Naive B cell (primary cell): ENCODE measurements at regions not wholly inside any gene's neighbourhood (a gene's known extent, or its start where the extent isn't known, plus 50 kb on each side); places are given as distances from the start of the nearest gene placed in this dataset.

Experiments
- ATAC-seq, 2 donors: fragments of 150-1000 bp; cut with Tn5 transposase; 2 replicates each; pipeline ENCODE4 v1.10.0; 2021; ENCODE audit warnings: low read depth in 2 of 2, mild to moderate bottlenecking in 2 of 2, moderate library complexity in 2 of 2
- DNase-seq: peaks from one replicate; pipeline ENCODE4 v3.0.0; 2022
- H3K27ac Mint-ChIP-seq, 6 donors: one replicate each; pipeline ENCODE4 v1.8.0; 2020 to 2022; ENCODE audit warnings: mild to moderate bottlenecking in 6 of 6, mixed read lengths in 6 of 6, moderate library complexity in 5 of 6, inconsistent platforms in 2 of 6
- H3K27me3 Mint-ChIP-seq, 3 donors: one replicate each; pipeline ENCODE4 v1.8.0; 2021 to 2022; ENCODE audit warnings: mixed read lengths in 3 of 3, mild to moderate bottlenecking in 1 of 3
- H3K36me3 Mint-ChIP-seq, 2 donors: one replicate each; pipeline ENCODE4 v1.8.0; 2020 to 2022; ENCODE audit warnings: mixed read lengths in 2 of 2, inconsistent platforms in 1 of 2, mild to moderate bottlenecking in 1 of 2
- H3K4me1 Mint-ChIP-seq, 3 donors: one replicate each; pipeline ENCODE4 v1.8.0; 2020 to 2022; ENCODE audit warnings: mixed read lengths in 3 of 3, inconsistent platforms in 1 of 3, mild to moderate bottlenecking in 1 of 3, moderate library complexity in 1 of 3
- H3K4me3 Mint-ChIP-seq, 8 donors: one replicate each; pipeline ENCODE4 v1.8.0; 2020 to 2022; ENCODE audit warnings: mild to moderate bottlenecking in 8 of 8, mixed read lengths in 8 of 8, moderate library complexity in 8 of 8, inconsistent platforms in 2 of 8
- H3K9me3 Mint-ChIP-seq, 7 donors: one replicate each; pipeline ENCODE4 v1.8.0; 2020 to 2022; ENCODE audit warnings: mixed read lengths in 7 of 7, mild to moderate bottlenecking in 5 of 7, inconsistent platforms in 2 of 7, moderate library complexity in 1 of 7

- Mint-ChIP-seq H3K27ac (no peak overlapping the region), H3K9me3 (peaks cover 0 to 10% (median 2%) of the 10 kb centered on the region in 7 donors), H3K27me3 (no peaks in the 10 kb centered on the region), H3K36me3 (no peaks in the 10 kb centered on the region), H3K4me1 (no peaks in the 10 kb centered on the region), H3K4me3 (no peak overlapping the region)
- DNase-seq (no peak), ATAC-seq (no peak)
Measured at GRCh38 chr2:150705357-150705756, 217.9 kb upstream of the RND3 start.

GRCh38 chr2:150702791-150703190, 215.3 kb upstream of the RND3 start:
- H3K27ac Mint-ChIP-seq = no peak overlapping the region
- no peaks in the 10 kb centered on the region for H3K4me1 Mint-ChIP-seq
- H3K36me3 Mint-ChIP-seq = no peaks in the 10 kb centered on the region
- ATAC-seq (no peak), DNase-seq (no peak)
- H3K4me3 Mint-ChIP-seq = no peak overlapping the region
- no peaks in the 10 kb centered on the region for H3K27me3 Mint-ChIP-seq
- H3K9me3 Mint-ChIP-seq = peaks cover 0 to 5% (median 2%) of the 10 kb centered on the region in 7 donors

GRCh38 chr2:150700666-150701580, 213.5 kb upstream of the RND3 start:
- ATAC-seq = no peak

GRCh38 chr2:150699218-150699617, 211.8 kb upstream of the RND3 start:
- no peak overlapping the region for H3K4me3 Mint-ChIP-seq
- H3K27ac Mint-ChIP-seq = no peak overlapping the region
- no peak for ATAC-seq
- H3K36me3 Mint-ChIP-seq = no peaks in the 10 kb centered on the region
- H3K27me3 Mint-ChIP-seq = no peaks in the 10 kb centered on the region
- H3K4me1 Mint-ChIP-seq = no peaks in the 10 kb centered on the region
- no peak for DNase-seq
- peaks cover 0 to 9% (median 2%) of the 10 kb centered on the region in 7 donors for H3K9me3 Mint-ChIP-seq

More at GRCh38 chr2:150700666-150701580, 213.5 kb upstream of the RND3 start:
- Mint-ChIP-seq H3K36me3 (no peaks in the 10 kb centered on the region), H3K27ac (no peak overlapping the region), H3K9me3 (peaks cover 0 to 5% (median 2%) of the 10 kb centered on the region in 7 donors), H3K4me3 (no peak overlapping the region), H3K4me1 (no peaks in the 10 kb centered on the region), H3K27me3 (no peaks in the 10 kb centered on the region)
- DNase-seq = no peak

GRCh38 chr2:150698016-150698661, 210.7 kb upstream of the RND3 start:
- Mint-ChIP-seq H3K27ac (no peak overlapping the region), H3K4me1 (no peaks in the 10 kb centered on the region), H3K4me3 (no peak overlapping the region), H3K27me3 (no peaks in the 10 kb centered on the region), H3K36me3 (no peaks in the 10 kb centered on the region), H3K9me3 (peaks cover 0 to 4% (median 2%) of the 10 kb centered on the region in 7 donors)
- no peak for ATAC-seq
- no peak for DNase-seq

- Mint-ChIP-seq H3K27ac (peak overlapping the region in 1 of 6 donors; percentile 10), H3K4me3 (no peak overlapping the region), H3K36me3 (no peaks in the 10 kb centered on the region), H3K27me3 (no peaks in the 10 kb centered on the region), H3K9me3 (peaks cover 0 to 4% (median 2%) of the 10 kb centered on the region in 7 donors), H3K4me1 (no peaks in the 10 kb centered on the region)
- DNase-seq (no peak), ATAC-seq (no peak)
Measured at GRCh38 chr2:150697596-150697995, 210.1 kb upstream of the RND3 start.

GRCh38 chr2:150695451-150696135, 208.1 kb upstream of the RND3 start:
- no peak overlapping the region for H3K4me3 Mint-ChIP-seq
- ATAC-seq = no peak
- H3K27me3 Mint-ChIP-seq = no peaks in the 10 kb centered on the region
- peaks cover 0 to 9% (median 0%) of the 10 kb centered on the region in 7 donors for H3K9me3 Mint-ChIP-seq
- DNase-seq = no peak
- H3K36me3 Mint-ChIP-seq = no peaks in the 10 kb centered on the region
- H3K27ac Mint-ChIP-seq = no peak overlapping the region
- no peaks in the 10 kb centered on the region for H3K4me1 Mint-ChIP-seq

GRCh38 chr2:150693556-150693955, 206.1 kb upstream of the RND3 start:
- ATAC-seq (no peak), DNase-seq (no peak)
- Mint-ChIP-seq H3K36me3 (no peaks in the 10 kb centered on the region), H3K27me3 (no peaks in the 10 kb centered on the region), H3K9me3 (peaks cover 0 to 9% (median 0%) of the 10 kb centered on the region in 7 donors), H3K4me1 (no peaks in the 10 kb centered on the region), H3K4me3 (no peak overlapping the region), H3K27ac (no peak overlapping the region)

GRCh38 chr2:150690870-150691269, 203.4 kb upstream of the RND3 start:
- no peaks in the 10 kb centered on the region for H3K36me3 Mint-ChIP-seq
- H3K27ac Mint-ChIP-seq = no peak overlapping the region
- H3K4me3 Mint-ChIP-seq = no peak overlapping the region
- DNase-seq (no peak), ATAC-seq (no peak)
- no peaks in the 10 kb centered on the region for H3K27me3 Mint-ChIP-seq
- H3K9me3 Mint-ChIP-seq = peaks cover 0 to 8% (median 0%) of the 10 kb centered on the region in 7 donors
- H3K4me1 Mint-ChIP-seq = no peaks in the 10 kb centered on the region

GRCh38 chr2:150690261-150690660, 202.8 kb upstream of the RND3 start:
- no peak for ATAC-seq
- peaks cover 0 to 5% (median 0%) of the 10 kb centered on the region in 7 donors for H3K9me3 Mint-ChIP-seq
- H3K27ac Mint-ChIP-seq = no peak overlapping the region
- H3K27me3 Mint-ChIP-seq = no peaks in the 10 kb centered on the region
- H3K4me1 Mint-ChIP-seq = no peaks in the 10 kb centered on the region
- no peak overlapping the region for H3K4me3 Mint-ChIP-seq
- H3K36me3 Mint-ChIP-seq = no peaks in the 10 kb centered on the region
- DNase-seq = no peak

GRCh38 chr2:150689590-150689989, 202.1 kb upstream of the RND3 start:
- Mint-ChIP-seq H3K27me3 (no peaks in the 10 kb centered on the region), H3K4me1 (no peaks in the 10 kb centered on the region), H3K27ac (no peak overlapping the region), H3K4me3 (no peak overlapping the region), H3K36me3 (no peaks in the 10 kb centered on the region), H3K9me3 (peaks cover 0 to 5% (median 0%) of the 10 kb centered on the region in 7 donors)
- ATAC-seq (no peak), DNase-seq (no peak)

- Mint-ChIP-seq H3K27me3 (no peaks in the 10 kb centered on the region), H3K4me1 (no peaks in the 10 kb centered on the region)
Measured at GRCh38 chr2:150688016-150688415, 200.5 kb upstream of the RND3 start.

GRCh38 chr2:150686391-150686790, 198.9 kb upstream of the RND3 start:
- Mint-ChIP-seq H3K36me3 (no peaks in the 10 kb centered on the region), H3K4me1 (no peaks in the 10 kb centered on the region), H3K27me3 (no peaks in the 10 kb centered on the region), H3K9me3 (peaks cover 0 to under 1% (median 0%) of the 10 kb centered on the region in 7 donors), H3K27ac (no peak overlapping the region), H3K4me3 (no peak overlapping the region)
- DNase-seq (no peak), ATAC-seq (no peak)

More at GRCh38 chr2:150688016-150688415, 200.5 kb upstream of the RND3 start:
- ATAC-seq (no peak), DNase-seq (no peak)
- Mint-ChIP-seq H3K9me3 (peaks cover 0 to 5% (median 0%) of the 10 kb centered on the region in 7 donors), H3K27ac (no peak overlapping the region), H3K4me3 (no peak overlapping the region), H3K36me3 (no peaks in the 10 kb centered on the region)
